Ramos (cell line): ENCODE measurements at regions not wholly inside any gene's neighbourhood (a gene's known extent, or its start where the extent isn't known, plus 50 kb on each side); places are given as distances from the start of the nearest gene placed in this dataset.
"Not testable (repeated sequence)": the region's sequence is repeated elsewhere in the genome, so short reads cannot be mapped to it uniquely, and the experiment has no call there.

Experiments
- in situ Hi-C: fragments of 300-500 bp; cut with MboI; formaldehyde crosslinking; loops from one replicate; pipeline ENCODE4 v1.14.3; 2022; ENCODE audit warnings: low sequenced_read_pairs; ENCODE audit not compliant: unreplicated experiment

DNA sequence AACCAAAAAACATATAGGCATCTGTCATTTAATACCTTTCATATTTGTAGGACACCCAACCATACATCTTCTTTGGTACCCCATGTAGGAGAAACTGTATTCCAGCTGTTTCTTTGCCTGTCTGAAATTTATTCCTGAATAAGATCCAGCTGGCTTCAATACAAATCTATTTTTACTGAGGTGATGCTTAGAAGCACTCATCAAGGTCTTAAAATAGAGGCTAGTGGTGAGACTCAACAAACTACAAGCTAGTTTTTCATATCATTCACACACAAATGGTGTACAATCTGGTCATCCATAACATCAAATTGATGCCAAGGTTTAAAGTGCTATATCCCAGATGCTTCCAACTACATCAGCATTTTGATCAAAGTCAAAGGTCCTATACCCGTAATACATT, 1071.3 kb upstream of the MIR17HG start:
- in situ Hi-C loops = no loop called here

- in situ Hi-C loops = not testable (repeated sequence)
Measured at GRCh38 chr13:90278231-90278630, 1069.3 kb upstream of the MIR17HG start.

GRCh38 chr13:90281709-90282108, 1065.8 kb upstream of the MIR17HG start:
- in situ Hi-C loops = no loop called here

DNA sequence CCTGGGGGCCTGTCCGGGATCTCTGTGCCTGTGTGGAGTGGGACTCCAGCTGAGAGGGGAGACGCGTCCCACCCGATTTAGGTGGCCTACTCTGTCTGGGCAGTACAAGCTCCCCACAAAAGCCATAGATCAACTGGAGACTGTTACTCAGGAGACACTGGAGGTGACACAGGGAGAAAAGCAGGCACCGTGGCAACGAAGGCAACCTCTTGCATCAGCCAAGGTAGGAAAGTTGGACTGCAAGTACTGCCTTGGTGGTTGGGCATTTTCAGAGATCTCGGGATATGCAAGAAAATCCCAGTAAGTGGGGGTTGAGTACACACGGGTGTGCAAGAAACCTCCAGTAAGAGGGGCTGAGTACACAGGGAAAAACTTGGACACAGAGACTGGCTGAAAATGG, 1060.0 kb upstream of the MIR17HG start:
- in situ Hi-C loops = no loop called here

DNA sequence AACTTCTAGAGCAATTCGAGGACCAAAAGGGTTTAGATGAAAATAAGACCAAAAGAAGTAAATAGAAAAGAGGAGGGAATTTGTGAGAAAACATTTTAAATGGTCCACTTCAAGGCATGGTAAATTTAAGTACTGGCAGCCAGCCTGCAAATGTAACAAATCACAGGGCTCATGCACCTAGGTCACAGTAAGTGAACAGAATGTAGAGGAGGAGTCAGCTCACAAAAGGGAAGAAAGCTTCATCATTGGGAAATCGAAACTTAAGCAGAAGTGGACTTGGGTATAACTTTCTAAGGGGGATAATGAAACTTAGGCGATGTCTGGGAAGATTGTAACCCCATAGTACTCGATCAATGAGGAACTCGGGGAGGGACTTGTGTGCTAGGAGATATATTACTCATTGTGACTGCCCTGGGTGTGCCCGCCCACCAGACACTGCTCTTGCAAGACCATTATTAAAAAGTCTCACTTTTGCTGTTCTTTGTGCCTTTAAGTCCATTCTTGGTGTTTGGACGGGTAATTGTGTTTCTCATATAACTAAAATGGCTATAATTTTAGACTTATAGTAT, 1053.6 kb upstream of the MIR17HG start:
- in situ Hi-C loops = no loop called here

GRCh38 chr13:90299238-90299637, 1048.2 kb upstream of the MIR17HG start:
- in situ Hi-C loops = no loop called here

DNA sequence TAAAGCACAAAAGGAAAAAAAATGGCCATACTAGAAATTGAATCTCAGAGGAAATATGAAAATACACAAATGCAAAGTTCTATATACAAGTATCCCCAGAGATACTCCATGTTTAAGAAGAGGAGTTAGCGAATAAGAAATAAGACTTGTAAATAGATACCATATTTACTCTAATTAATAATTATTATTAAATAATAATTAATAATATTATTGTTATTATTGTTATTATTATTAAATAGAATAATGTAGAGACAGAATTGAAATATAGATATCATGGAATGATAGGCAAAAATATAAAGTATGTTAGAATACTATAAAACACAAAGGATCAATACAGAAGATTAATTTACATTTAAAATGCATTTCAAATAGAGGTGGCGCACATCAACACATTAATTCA, 1047.5 kb upstream of the MIR17HG start:
- in situ Hi-C loops = no loop called here

GRCh38 chr13:90302107-90302506, 1045.4 kb upstream of the MIR17HG start:
- in situ Hi-C loops = no loop called here

DNA sequence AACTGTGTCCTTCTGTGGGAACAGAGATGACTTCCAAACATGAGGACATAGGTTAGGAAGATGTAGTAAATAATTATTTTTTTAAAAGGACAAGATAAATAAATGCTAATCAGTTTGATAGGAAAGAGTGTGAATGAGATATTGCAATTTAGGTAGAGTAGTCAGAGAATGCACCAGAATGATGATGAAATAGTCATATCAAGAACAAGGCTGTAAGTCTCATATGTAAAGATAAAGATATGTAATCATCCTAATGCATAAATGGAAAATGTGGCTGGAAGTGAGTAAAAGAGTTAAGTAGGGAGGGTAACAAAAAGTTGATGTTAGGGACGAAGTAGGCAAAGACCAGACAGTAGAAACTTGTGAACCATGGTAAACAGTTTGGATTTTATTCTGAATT, 1041.7 kb upstream of the MIR17HG start:
- in situ Hi-C loops = no loop called here

- in situ Hi-C loops = no loop called here
Measured at GRCh38 chr13:90307136-90307535, 1040.4 kb upstream of the MIR17HG start.

- in situ Hi-C loops = no loop called here
Measured at GRCh38 chr13:90308249-90308648, 1039.2 kb upstream of the MIR17HG start.

GRCh38 chr13:90311929-90312328, 1035.6 kb upstream of the MIR17HG start:
- in situ Hi-C loops = no loop called here

DNA sequence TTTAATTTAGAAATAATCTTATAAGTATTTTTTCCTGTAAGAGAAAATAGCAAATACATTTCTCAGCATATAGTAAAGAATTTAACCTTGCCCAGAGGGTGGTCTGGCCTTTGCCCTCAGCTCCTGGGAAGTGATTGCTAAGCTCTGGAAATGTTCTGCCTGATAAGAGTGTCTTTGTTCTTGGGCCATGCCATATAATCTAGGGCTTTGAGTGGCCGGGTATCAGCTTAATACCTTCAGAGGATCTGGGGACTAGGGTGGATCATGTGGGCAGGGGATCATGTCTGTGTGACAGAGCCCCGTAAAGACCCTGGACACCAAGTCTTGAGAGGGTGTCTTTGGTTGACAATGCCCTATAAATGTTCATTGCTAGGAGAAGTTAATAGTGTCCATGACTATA, 1032.4 kb upstream of the MIR17HG start:
- in situ Hi-C loops = no loop called here

DNA sequence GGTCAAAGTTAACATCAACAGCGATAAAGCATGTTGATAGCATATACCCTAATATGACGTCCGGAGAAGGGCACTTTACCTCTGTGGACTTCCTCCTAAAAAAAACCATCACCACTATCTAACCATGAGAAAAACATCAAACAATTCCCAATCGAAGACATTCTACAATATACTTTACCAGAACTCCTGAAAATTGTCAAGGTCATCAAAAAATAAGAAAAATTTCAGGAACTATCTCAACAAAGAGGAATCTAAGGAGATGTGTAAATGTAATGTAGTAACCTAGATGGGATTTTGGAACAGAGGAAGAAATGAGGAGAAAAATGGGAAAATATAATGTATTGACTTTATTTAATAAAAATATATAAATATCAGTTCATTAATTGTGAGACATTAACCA, 1026.8 kb upstream of the MIR17HG start:
- in situ Hi-C loops = no loop called here

DNA sequence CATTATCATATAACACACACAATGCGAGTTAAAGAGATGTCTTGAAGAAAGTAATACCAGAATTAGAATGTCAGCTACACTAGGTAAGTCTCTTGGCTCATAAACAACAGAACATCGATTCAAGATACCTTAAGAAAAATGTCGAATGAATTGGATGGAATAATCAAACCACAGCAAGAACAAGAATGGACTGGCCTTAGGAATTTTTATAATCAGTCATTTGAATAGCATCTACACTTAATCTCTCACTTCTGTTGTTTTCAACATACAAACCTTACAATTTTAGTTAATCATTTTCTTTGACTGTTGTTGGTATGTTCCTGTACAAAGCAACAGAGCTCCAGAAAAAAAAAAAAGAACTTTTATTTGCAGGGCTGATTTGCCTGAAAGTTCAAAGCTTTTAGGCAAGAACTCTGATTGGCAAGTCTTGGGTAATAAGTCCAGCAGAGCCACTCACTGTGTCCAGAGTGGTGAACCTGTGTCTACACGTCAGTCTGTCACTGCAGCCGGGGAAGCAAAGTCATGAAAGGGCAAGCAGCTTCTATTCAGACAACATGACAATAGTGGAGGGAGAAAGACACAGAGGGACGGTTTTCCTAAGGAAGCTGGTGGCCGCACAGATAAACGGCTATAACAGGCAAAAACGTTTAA, 1026.1 kb upstream of the MIR17HG start:
- in situ Hi-C loops = no loop called here

- in situ Hi-C loops = no loop called here
Measured at GRCh38 chr13:90329641-90330040, 1017.8 kb upstream of the MIR17HG start.

DNA sequence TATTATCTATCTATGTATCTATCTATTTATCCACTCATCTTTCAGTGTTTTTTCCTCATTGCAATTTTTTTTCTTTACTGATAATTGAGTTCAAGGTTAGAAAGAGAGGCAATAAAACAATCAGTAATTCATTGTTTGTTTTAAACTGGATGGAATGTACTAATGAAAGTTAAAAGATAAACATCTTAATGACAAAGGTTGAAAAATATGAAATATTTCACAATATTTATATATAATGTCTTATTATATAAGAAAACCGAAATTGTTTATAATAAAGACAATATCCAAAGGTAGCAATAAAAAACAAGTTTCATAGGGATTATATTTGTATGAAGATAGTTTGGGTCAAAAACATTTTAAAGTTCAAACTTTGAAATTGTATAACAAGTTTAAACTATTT, 1015.5 kb upstream of the MIR17HG start:
- in situ Hi-C loops = no loop called here

GRCh38 chr13:90336507-90336906, 1011.0 kb upstream of the MIR17HG start:
- in situ Hi-C loops = no loop called here

DNA sequence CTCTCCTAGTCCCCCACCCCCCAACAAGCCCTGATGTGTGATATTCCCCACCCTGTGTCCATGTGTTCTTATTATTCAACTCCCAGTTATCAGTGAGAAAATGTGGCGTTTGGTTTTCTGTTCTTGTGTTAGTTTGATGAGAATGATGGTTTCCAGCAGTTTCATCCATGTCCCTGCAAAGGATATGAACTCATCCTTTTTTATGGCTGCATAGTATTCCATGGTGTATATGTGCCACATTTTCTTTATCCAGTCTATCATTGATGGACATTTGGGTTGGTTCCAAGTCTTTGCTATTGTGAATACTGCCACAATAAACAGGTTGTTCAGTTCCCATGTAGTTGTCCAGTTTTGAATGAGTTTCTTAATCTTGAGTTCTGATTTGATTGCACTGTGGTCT, 1006.1 kb upstream of the MIR17HG start:
- in situ Hi-C loops = not testable (repeated sequence)

DNA sequence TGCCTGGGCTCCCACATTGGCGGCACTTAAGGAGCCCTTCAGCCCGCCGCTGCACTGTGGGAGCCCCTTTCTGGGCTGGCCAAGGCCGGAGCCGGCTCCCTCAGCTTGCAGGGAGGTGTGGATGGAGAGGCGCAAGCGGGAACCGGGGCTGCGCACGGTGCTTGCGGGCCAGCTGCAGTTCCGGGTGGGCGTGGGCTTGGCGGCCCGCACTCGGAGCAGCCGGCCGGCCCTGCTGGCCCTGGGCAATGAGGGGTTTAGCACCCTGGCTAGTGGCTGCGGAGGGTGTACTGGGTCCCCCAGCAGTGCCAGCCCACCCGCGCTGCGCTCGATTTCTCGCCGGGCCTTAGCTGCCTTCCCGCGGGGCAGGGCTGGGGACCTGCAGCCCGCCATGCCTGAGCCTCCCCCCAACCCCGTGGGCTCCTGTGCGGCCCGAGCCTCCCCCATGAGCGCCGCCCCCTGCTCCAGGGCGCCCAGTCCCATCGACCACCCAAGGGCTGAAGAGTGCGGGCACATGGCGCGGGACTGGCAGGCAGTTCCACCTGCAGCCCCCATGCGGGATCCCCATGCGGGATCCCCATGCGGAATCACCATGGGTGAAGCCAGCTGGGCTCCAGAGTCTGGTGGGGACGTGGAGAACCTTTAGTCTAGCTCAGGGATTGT, 998.9 kb upstream of the MIR17HG start:
- in situ Hi-C loops = not testable (repeated sequence)

- in situ Hi-C loops = no loop called here
Measured at GRCh38 chr13:90352763-90353162, 994.7 kb upstream of the MIR17HG start.
